ENCODE measurements at regions not wholly inside any gene's neighbourhood (a gene's known extent, or its start where the extent isn't known, plus 50 kb on each side); places are given as distances from the start of the nearest gene placed in this dataset.

DNA sequence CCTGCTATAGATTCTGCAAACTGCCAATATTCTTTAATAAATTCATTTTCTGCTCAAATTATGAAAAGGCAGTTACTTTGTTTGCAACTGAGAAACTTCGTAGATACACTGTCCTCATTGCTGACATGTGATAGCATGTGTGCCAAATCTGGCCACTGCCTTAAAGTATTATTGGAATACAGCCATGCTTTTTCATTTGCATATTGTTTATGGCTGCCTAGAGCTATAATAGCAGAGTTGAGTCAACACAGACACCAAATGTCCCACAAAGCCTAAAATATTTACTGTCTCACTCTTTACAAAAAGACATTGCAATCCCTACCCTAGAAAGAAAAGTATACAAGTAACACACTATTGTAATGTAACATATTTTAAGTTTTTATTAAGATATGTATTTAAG lies 647.4 kb downstream of the XPNPEP1 start:
- no peak for TF ChIP-seq EZH2 (IDR thresholded peaks at IDR 0.05; ENCODE audit: insufficient read depth, poor library complexity, severe bottlenecking)
- TF ChIP-seq EZH2phosphoT487 (IDR thresholded peaks at IDR 0.05; ENCODE audit: insufficient read depth, low read depth), result no peak

All from GM23248 (cell line).